Skeletal muscle cell (primary cell): ENCODE measurements at regions not wholly inside any gene's neighbourhood (a gene's known extent, or its start where the extent isn't known, plus 50 kb on each side); places are given as distances from the start of the nearest gene placed in this dataset.
"Not testable (repeated sequence)": the region's sequence is repeated elsewhere in the genome, so short reads cannot be mapped to it uniquely, and the experiment has no call there.

ENCODE experiments used
- DNase-seq: peaks from one replicate; pipeline ENCODE4 v3.0.0-alpha.2; 2010; ENCODE audit warnings: low read depth
- H3K4me3 ChIP-seq: 2 replicates; pipeline ENCODE4 v1.5.1; 2011; ENCODE audit warnings: low read depth, mild to moderate bottlenecking, control low read depth, low read length, moderate library complexity

DNA sequence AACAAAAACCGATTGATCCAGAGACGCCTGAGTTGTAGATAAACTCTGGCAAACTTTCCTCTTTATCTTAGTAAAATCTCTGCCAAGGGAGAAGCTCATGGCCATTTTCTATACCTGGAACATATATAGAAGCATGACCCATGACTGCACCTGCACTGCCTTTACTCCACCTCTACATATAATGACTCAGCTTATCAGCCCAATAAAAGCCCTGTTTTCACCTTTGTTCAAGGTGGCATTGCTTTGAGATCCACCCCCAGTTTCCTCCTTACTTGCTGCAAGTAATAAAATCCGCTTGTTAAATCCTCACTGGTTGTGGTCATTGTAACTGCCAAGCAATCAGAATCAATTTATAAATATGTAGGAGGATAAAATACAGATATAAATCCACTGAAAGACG lies 1280.4 kb downstream of the NSUN3 start:
- H3K4me3 ChIP-seq: no peak overlapping the region
- DNase-seq: no peak

DNA sequence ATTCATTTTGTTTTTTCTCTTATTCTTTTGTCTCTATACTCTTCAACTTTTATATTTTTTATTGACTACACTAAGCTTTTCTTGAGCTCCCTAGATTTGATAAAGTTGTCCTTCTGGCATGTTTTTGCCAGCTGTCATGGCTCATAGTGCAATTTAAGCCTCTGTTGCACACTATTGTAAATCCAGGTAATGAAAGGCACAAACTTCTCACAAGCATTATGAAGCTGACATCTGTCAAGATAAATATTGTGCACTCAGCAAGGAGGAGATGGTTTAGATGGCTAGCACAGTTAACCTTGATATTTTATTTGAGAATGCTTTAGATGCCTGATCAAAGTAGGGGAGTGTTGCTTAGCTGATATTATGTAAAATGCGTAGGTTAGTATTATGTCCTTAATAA lies 1280.9 kb downstream of the NSUN3 start:
- DNase-seq: no peak

DNA sequence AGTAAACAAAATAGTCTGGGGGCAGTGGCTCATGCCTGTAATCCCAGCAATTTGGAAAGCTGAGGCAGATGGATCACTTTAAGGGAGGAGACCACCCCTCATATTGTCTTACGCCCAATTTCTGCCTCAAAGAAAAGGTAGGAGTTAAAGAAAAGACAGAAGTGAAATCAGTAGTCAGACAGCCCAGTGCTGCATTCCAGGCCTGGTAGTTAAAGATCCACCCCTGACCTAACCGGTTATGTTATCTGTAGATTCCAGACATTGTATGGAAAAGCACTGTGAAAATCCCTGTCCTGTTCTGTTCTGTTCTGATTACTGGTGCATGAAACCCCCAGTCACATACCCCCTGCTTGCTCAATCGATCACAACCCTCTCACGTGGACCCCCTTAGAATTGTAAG lies 1285.1 kb downstream of the NSUN3 start:
- DNase-seq, H3K4me3 ChIP-seq: not testable (repeated sequence)

More for the DNA sequence above, 1280.9 kb downstream of the NSUN3 start:
- no peak overlapping the region for H3K4me3 ChIP-seq

DNA sequence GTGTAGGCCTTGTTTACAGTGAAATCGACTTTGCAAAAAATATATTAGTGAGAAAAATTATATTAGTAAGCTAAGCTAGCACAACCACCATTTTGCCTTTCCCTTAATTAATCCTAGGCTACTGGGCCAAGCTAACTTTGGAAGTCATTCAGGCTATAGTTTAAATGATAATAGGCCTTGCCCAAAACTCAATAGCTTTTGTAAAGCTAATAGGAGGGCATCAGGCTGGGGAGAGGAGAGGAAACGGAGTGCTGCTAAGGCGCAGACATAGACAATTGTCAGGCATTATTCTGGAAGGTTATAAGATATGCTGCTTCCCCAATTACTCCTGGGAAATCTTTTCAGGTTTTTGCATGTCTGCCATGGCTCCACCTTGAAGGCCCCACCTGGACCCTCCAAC lies 1286.0 kb downstream of the NSUN3 start:
- DNase-seq: no peak
- no peak overlapping the region for H3K4me3 ChIP-seq

DNA sequence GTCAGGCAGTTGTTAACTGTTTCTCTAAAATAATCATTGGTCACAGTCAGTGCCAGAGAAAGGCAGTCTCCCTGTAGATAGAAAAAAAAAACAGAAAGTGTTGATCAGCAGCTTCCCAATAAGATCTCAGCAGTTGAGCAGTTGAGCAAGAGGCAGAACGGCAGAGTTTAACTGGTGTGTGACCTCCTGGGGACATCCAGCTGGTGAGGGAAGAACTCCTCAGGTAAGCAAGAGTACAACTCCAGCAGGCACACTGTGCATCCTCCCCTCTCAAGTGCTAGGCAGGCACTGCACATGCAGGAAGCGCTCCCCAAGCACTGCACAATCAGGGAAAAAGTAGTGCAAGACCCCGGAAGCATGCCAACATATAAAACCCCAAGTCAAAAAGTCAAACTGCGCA lies 1287.2 kb downstream of the NSUN3 start:
- no peak for DNase-seq
- no peak overlapping the region for H3K4me3 ChIP-seq

DNA sequence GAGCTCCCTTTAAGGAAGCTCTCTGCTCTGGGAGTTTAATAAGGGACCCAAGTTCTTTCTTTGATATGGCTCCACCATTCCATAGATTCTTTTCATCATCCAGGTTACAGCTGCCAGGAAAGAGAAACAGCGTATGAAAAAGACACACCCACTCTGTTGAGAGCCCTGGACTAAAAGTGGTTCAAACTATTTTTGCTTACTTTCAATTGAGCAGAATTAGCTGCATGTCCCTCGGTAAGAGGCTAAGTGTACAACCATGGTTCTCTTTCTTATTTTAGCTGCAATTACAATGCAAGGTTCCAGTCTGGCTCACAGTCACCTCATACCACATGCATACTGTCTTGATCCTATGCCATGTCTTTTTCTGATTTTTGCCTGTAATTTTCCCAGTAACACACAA lies 1288.3 kb downstream of the NSUN3 start:
- DNase-seq: no peak
- H3K4me3 ChIP-seq: no peak overlapping the region

DNA sequence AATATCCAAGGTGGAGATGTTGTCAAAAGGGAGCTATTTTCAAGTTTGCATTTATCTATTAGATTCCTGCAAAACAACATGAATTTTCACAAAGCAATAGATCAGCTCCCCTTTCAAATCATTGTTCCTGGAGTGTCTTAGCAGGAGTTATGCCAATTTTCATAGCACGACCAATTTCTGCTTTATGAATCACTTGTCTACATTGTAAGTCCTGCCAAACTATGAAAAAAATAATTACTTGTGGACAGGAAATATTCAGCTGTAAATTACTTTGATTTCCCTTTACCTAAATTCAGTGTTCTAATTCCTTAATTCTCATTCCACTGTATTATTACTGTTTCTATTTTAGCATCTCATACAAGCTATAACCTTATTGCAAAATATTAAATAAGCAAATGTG lies 1289.6 kb downstream of the NSUN3 start:
- H3K4me3 ChIP-seq: no peak overlapping the region
- no peak for DNase-seq

DNA sequence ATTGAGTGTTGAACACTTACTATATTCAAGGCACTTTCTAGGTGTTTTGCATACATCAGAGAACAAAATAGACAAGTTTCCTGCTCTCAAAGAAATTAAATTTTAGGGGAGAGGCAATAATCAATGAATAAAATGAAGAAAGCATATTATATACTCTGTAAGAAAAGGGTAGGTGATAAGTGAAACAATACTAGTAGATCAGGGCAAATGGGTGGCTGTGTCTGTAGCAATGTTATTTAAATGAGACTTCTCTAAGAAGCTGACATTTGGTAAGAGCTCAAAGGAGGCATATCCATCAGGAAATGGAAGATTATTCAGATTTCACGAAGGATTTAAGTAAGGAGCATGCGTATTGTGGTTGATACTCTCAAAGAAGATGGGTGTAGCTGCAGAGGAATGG lies 1291.6 kb downstream of the NSUN3 start:
- H3K4me3 ChIP-seq: no peak overlapping the region
- no peak for DNase-seq

DNA sequence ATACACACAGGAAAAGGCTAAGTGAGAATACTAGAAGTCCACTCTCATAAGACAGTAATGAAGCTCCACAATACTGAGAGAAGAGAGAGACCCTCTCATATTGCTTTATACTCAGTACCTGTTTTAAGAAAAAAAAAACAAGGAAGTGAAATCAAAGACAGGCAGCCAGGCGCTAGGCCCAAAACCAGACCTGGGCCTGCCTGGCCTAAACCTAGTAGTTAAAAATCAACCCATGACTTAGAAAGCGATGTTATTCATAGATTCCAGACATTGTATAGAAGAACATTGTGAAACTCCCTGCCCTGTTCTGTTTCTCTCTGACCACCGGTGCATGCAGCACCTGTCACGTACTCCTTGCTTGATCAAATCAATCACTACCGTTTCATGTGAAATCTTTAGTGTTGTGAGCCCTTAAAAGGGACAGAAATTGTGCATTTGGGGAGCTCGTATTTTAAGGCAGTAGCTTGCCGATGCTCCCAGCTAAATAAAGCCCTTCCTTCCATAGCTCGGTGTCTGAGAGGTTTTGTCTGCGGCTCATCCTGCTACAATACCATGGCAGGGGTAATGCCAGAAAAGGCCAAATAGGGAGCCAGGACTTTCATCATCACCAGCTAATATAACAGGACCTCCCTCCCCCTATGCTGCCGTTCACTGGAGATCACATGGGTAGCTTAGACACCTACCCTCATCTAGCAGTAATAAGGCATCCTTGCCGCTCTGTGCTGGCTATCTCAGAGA lies 1294.1 kb downstream of the NSUN3 start:
- no peak for DNase-seq
- no peak overlapping the region for H3K4me3 ChIP-seq

DNA sequence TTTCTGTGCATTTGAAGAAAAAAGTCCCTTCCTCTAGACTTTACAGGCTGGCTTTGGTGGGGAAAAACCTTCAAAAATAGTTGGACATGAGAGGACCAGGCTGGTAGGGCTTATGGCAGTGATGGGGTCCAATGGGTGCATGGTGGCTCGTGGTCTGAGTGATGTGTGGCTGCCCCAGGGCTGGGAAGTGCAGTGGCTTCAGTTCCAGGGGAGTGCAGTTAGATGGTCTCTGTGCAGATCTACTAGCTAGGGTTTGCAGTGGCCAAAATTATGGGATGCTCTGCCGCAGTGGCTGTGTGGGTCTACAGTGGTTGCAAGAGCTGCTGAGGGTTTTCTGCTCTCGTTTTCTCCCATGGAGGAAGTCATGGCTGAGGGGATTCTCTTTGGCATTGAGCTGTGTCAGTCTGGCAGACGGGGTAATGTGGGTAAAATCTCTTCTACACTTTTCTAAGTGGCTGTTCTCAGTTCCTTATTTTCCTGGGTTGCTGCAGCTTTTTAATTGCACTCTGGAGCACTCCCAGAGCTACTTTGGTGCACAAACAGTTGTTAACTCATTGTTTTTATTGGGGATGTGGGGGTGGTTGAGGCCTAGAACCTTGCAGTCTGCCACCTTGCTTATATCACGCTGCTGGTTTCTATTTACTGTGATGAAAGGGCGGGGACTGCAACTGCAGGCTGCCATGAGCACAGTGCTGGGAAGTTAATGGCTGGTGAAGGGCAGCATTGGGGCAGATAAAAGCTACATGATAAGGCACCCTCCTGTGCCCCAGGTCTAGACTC lies 1324.6 kb downstream of the NSUN3 start:
- no peak for DNase-seq
- H3K4me3 ChIP-seq: no peak overlapping the region

DNA sequence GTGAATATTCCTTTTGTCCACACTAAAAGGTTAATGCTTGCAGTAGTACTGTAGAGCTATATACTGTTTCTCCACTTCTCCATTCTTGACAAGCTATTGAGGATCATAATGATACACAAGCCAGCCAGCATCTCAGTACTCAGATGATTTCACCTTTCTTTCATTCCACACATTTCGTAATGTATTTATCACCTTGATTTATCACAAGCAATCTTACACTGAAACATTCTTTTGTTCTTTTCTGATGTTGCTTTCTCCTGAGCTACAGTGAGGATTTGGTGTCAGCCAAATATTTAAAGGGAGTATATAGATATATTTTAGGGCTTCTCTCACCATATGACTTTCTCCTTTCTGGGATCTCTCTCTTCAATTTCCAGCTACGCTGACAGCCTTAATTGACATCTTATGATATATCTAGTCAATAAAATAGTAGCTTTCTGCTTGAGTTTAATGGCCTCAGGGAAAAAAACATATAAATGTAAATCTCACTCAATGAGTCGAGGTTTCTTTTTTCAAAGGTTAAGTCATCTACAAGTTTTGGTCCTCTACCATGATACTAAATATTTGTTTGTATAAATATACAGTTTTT lies 1327.0 kb downstream of the NSUN3 start:
- no peak overlapping the region for H3K4me3 ChIP-seq
- DNase-seq: no peak

DNA sequence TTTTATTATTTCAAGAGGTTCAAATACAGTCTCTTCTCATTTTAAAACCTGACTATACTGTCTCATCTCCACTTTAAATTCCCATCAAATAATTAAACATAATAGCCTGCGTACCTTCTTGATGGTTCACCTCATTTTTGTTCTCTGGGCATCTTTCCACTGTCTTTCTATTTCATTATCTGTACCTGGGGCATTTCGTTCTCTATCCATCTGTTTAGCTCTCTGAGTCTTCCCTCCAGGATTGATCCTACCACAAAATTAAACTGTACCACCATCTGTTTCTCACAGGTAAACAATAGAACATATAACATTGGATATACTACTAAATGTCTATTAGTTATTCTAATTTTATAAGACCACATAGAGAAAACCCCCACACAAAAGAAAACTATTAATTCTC lies 1331.4 kb downstream of the NSUN3 start:
- H3K4me3 ChIP-seq: no peak overlapping the region
- no peak for DNase-seq

DNA sequence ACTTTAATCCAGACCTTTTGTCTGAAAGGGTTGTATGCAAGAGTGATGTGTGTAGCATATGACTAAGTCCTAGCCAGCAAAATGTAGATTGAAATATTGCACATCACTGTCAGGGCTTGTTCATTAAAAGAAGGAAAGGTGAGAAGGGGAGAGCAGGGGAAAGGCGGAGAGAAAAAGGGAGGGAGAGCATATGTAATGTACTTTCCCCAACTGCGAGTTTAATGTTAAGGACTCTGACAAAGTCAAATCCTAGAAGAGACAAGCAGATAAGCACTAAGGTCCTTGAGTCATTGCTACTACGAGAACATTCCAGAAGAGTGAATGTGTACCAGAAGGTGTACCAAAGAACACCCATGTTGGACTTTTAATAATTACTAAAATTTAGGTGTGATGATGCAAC lies 1336.7 kb downstream of the NSUN3 start:
- DNase-seq: no peak
- H3K4me3 ChIP-seq: no peak overlapping the region

DNA sequence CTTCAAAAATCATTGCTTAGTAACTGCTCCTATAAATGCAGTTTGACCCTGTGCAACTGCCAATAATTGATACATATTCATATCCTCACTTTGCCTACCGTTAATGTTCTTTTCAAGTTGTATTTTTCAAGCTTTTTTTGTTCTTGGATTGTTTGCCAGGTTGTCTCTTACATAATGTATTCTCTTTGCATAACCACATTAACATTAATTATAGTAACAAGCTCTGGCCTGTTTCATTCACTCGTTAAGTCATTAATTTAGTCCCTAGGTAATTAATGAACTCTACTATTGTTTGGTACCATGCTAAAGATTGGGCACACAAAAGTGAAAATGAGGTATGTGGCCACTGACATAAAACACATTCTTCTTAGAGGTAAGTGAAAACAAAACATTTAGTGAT lies 1338.8 kb downstream of the NSUN3 start:
- DNase-seq: no peak
- H3K4me3 ChIP-seq: no peak overlapping the region

DNA sequence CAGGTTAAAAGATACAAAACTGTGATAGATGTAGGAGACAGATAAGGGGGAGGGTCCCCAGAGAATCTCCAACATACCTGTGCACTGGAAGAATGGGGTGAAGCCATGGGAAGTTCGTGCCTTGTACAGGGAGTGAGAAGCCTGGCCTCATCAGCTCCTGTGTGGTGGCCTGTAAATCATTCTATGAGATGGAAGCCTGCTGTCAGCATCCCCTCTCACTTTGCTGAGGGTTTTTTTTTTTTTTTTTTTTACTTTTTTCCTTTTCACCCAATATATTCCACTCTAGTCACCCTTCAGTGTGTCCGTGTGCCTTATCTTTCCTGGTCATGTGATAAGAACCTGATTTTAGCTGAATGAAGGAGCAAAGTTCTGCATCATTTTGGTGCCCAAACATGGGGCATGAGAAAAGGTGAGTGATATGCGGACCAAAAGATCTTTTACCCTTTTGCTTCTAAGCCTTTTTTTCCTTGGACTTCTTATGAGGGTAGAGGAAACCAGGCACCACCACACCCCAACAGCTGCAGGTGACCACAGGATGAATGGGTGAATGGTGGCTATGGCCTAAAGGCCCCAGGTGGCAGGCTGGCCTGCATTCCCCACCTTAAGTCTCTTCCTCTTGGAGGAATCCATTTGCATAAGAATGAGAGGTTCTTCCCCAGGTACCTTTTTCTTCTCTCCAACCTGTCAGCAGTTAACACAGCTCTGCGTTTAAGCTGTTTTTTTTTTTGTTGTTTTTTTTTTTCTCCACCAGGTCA lies 1345.0 kb downstream of the NSUN3 start:
- no peak for DNase-seq
- no peak overlapping the region for H3K4me3 ChIP-seq

DNA sequence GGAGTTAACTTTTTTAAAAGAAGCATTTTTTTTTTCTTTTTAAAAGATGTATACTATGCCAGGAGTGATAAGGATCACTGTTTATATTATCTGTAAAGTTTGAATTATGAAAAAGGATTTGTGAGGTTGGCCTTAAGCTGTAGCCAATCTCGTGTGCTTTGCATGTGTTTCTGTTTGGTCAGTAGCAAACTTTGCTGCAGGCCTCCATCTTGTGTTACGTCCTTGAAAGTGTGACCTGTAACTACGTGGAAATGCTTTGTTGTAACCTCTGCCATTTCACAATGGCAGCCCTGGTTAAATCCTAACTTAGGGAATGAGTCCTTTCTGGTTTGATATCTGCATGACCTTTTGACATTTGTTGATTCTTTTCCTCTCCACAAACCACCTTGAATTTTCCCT lies 1345.6 kb downstream of the NSUN3 start:
- no peak for DNase-seq
- no peak overlapping the region for H3K4me3 ChIP-seq

DNA sequence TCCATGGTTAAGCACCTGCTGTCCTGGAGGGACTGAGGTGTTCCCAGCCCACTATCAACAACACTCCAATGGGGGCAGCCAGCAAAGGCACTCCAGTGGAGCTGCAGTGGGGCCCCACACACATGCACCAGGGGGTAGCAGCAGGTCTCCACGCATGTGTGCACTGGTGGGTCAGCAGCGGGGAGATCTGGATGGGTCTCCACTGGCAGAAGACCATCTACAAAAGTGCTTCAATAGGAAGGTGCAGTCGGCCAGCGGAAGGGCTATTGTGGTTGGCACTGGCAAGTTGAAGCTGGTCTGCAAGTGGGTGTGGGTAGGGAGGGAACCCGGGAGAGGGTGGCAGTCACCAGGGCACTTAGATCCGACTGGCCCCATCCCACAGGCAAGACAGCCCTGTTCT lies 1355.4 kb downstream of the NSUN3 start:
- no peak overlapping the region for H3K4me3 ChIP-seq
- no peak for DNase-seq

DNA sequence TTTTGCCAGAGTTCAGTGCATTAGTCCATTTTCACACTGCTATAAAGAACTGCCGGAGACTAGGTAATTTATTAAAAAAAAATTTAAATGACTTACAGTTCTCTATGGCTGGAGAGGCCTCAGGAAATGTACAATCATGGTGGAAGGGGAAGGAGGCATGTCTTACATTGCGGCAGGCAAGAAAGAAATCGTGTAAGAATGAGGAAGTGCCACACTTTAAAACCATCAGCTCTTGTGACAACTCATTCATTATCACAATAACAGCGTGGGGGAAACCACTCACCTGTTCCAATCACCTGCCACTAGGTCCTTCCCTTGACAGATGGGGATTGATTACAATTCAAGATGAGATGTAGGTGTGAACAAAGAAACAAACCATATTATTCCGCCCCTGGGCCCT lies 1361.4 kb downstream of the NSUN3 start:
- no peak overlapping the region for H3K4me3 ChIP-seq
- no peak for DNase-seq

DNA sequence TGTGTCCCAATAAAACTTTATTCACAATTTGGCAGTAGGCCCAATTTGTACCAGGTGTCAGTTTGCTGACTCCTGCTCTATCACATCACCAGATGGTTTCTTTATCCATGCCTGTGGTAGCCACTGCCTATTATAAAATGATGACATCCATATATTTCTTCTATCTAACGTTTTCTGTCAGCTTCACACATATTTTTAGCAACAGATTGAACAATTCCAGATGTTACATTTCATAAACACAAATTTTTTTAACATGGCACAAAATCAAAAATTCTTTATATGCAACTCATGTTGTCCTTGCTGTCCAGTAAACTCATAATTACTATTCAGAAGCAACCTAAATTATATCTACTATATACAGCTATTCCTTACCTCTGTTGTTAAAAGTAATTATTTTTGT lies 1371.6 kb downstream of the NSUN3 start:
- no peak for DNase-seq

DNA sequence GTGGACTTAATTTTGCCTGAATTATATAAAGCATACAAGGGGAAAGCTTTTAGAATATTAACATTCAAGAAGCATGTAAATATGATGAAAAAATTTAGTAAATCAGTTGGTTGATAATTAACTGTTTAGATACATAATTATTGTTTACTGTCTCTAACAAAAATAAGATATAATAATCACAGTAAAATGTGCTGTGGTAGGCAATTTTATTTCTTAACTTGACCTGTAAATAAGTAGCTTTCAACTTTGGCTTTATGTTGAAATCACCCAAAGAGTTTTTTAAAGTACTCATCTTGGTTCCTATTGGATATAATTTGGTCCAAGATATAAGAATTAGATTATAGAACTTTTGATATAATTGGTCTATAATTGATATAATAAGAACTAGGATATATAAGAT lies 1374.5 kb downstream of the NSUN3 start:
- no peak for DNase-seq

More for the DNA sequence above, 1371.6 kb downstream of the NSUN3 start:
- H3K4me3 ChIP-seq: no peak overlapping the region

More for the DNA sequence above, 1374.5 kb downstream of the NSUN3 start:
- H3K4me3 ChIP-seq: no peak overlapping the region
